HEK293T (cell line): ENCODE measurements at regions not wholly inside any gene's neighbourhood (a gene's known extent, or its start where the extent isn't known, plus 50 kb on each side); places are given as distances from the start of the nearest gene placed in this dataset.

Source experiments
- HDGF ChIP-seq: fragments of 450-650 bp; IDR thresholded peaks from 2 replicates; pipeline ENCODE4 v1.6.1; 2017; ENCODE audit warnings: antibody characterized with exemption, borderline replicate concordance
- PKNOX1 ChIP-seq: fragments of 450-650 bp; IDR thresholded peaks from 2 replicates; pipeline ENCODE4 v1.6.1; 2016
- ZNF384 ChIP-seq: fragments of 450-650 bp; IDR thresholded peaks from 2 replicates; pipeline ENCODE4 v1.6.1; 2016

- TF ChIP-seq PKNOX1 (no peak), HDGF (no peak), ZNF384 (no peak)
These were observed 422.9 kb downstream of the SETD4 start for GRCh38 chr21:35637431-35637830.
